ENCODE measurements at regions not wholly inside any gene's neighbourhood (a gene's known extent, or its start where the extent isn't known, plus 50 kb on each side); places are given as distances from the start of the nearest gene placed in this dataset.

DNA sequence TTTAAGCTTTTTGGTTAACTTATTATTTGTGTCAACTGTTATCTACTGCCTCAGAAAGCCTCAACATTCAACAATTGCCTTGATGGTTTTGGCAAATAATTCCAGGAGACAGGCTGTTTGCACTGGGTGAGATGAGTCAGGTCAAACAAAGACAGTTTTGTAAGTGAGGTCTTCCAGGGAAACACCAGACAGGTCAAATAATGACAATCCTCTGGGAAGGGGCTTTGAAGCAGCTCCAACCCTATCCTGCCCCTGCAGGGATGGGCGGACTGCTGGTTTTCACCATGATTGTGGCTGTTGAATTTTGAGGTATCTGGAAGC lies 79.4 kb upstream of the PRR23E start (continued):
- TF ChIP-seq, protein P1, sequence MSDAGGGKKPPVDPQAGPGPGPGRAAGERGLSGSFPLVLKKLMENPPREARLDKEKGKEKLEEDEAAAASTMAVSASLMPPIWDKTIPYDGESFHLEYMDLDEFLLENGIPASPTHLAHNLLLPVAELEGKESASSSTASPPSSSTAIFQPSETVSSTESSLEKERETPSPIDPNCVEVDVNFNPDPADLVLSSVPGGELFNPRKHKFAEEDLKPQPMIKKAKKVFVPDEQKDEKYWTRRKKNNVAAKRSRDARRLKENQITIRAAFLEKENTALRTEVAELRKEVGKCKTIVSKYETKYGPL (CRISPR knock-in tag; IDR thresholded peaks at IDR 0.05) = no peak
- TF ChIP-seq, protein P2, sequence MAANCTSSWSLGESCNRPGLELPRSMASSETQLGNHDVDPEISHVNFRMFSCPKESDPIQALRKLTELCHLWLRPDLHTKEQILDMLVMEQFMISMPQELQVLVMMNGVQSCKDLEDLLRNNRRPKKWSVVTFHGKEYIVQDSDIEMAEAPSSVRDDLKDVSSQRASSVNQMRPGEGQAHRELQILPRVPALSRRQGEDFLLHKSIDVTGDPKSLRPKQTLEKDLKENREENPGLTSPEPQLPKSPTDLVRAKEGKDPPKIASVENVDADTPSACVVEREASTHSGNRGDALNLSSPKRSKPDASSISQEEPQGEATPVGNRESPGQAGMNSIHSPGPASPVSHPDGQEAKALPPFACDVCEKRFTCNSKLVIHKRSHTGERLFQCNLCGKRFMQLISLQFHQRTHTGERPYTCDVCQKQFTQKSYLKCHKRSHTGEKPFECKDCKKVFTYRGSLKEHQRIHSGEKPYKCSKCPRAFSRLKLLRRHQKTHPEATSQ (CRISPR knock-in tag; IDR thresholded peaks at IDR 0.05; ENCODE audit: borderline replicate concordance) = no peak
- TF ChIP-seq HOXA3 (CRISPR knock-in tag; IDR thresholded peaks at IDR 0.05) (no peak), REPIN1 (CRISPR knock-in tag; IDR thresholded peaks at IDR 0.05; ENCODE audit: borderline replicate concordance, low read depth) (no peak), SSRP1 (CRISPR knock-in tag; IDR thresholded peaks at IDR 0.05) (no peak), ZNF264 (CRISPR knock-in tag; IDR thresholded peaks at IDR 0.05) (no peak), ZNF232 (CRISPR knock-in tag; IDR thresholded peaks at IDR 0.05; ENCODE audit: borderline replicate concordance) (no peak), CAMTA2 (CRISPR knock-in tag; IDR thresholded peaks at IDR 0.05; ENCODE audit: borderline replicate concordance) (no peak), TARDBP (CRISPR knock-in tag; IDR thresholded peaks at IDR 0.05) (peak; percentile 65; the same call in 1 of the 2 replicates), RBAK (CRISPR knock-in tag; IDR thresholded peaks at IDR 0.05) (no peak), ZNF558 (CRISPR knock-in tag; IDR thresholded peaks at IDR 0.05; ENCODE audit: borderline replicate concordance) (no peak), MATR3 (CRISPR knock-in tag; IDR thresholded peaks at IDR 0.05) (no peak), ZNF788 (CRISPR knock-in tag; IDR thresholded peaks at IDR 0.05; ENCODE audit: borderline replicate concordance) (0 out of 2 replicates have a peak, but pooled peaks have one; percentile 17), BRCA1 (CRISPR knock-in tag; IDR thresholded peaks at IDR 0.05) (no peak)
- TF ChIP-seq, protein P3, sequence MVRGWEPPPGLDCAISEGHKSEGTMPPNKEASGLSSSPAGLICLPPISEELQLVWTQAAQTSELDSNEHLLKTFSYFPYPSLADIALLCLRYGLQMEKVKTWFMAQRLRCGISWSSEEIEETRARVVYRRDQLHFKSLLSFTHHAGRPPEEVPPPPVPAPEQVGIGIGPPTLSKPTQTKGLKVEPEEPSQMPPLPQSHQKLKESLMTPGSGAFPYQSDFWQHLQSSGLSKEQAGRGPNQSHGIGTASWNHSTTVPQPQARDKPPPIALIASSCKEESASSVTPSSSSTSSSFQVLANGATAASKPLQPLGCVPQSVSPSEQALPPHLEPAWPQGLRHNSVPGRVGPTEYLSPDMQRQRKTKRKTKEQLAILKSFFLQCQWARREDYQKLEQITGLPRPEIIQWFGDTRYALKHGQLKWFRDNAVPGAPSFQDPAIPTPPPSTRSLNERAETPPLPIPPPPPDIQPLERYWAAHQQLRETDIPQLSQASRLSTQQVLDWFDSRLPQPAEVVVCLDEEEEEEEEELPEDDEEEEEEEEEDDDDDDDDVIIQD (CRISPR knock-in tag; IDR thresholded peaks at IDR 0.05; ENCODE audit: low read depth) = no peak
- TF ChIP-seq, protein P4, sequence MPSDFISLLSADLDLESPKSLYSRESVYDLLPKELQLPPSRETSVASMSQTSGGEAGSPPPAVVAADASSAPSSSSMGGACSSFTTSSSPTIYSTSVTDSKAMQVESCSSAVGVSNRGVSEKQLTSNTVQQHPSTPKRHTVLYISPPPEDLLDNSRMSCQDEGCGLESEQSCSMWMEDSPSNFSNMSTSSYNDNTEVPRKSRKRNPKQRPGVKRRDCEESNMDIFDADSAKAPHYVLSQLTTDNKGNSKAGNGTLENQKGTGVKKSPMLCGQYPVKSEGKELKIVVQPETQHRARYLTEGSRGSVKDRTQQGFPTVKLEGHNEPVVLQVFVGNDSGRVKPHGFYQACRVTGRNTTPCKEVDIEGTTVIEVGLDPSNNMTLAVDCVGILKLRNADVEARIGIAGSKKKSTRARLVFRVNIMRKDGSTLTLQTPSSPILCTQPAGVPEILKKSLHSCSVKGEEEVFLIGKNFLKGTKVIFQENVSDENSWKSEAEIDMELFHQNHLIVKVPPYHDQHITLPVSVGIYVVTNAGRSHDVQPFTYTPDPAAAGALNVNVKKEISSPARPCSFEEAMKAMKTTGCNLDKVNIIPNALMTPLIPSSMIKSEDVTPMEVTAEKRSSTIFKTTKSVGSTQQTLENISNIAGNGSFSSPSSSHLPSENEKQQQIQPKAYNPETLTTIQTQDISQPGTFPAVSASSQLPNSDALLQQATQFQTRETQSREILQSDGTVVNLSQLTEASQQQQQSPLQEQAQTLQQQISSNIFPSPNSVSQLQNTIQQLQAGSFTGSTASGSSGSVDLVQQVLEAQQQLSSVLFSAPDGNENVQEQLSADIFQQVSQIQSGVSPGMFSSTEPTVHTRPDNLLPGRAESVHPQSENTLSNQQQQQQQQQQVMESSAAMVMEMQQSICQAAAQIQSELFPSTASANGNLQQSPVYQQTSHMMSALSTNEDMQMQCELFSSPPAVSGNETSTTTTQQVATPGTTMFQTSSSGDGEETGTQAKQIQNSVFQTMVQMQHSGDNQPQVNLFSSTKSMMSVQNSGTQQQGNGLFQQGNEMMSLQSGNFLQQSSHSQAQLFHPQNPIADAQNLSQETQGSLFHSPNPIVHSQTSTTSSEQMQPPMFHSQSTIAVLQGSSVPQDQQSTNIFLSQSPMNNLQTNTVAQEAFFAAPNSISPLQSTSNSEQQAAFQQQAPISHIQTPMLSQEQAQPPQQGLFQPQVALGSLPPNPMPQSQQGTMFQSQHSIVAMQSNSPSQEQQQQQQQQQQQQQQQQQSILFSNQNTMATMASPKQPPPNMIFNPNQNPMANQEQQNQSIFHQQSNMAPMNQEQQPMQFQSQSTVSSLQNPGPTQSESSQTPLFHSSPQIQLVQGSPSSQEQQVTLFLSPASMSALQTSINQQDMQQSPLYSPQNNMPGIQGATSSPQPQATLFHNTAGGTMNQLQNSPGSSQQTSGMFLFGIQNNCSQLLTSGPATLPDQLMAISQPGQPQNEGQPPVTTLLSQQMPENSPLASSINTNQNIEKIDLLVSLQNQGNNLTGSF (CRISPR knock-in tag; IDR thresholded peaks at IDR 0.05) = no peak
- TF ChIP-seq, protein P5, sequence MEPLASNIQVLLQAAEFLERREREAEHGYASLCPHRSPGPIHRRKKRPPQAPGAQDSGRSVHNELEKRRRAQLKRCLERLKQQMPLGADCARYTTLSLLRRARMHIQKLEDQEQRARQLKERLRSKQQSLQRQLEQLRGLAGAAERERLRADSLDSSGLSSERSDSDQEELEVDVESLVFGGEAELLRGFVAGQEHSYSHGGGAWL (CRISPR knock-in tag; IDR thresholded peaks at IDR 0.05) = 0 out of 2 replicates have a peak, but pooled peaks have one; percentile 28
